GM18507 (cell line): ENCODE measurements at regions not wholly inside any gene's neighbourhood (a gene's known extent, or its start where the extent isn't known, plus 50 kb on each side); places are given as distances from the start of the nearest gene placed in this dataset.
"Not testable (repeated sequence)": the region's sequence is repeated elsewhere in the genome, so short reads cannot be mapped to it uniquely, and the experiment has no call there.

Source experiments
- DNase-seq: peaks from one replicate; pipeline ENCODE4 v3.0.0; 2011; ENCODE audit warnings: low read depth; ENCODE audit not compliant: insufficient read length; ENCODE audit errors: extremely low spot score
- FAIRE-seq: peaks from 2 replicates; lab custom pipeline; 2011; peaks lifted over from hg19 to GRCh38; lab: Jason Lieb, UNC

GRCh38 chr4:43089730-43090129 lies 197.2 kb downstream of the GRXCR1 start:
- FAIRE-seq, result no peak

GRCh38 chr4:43103048-43103447 lies 210.5 kb downstream of the GRXCR1 start:
- FAIRE-seq, result no peak
- DNase-seq, result no peak

More at GRCh38 chr4:43089730-43090129, 197.2 kb downstream of the GRXCR1 start:
- DNase-seq, result no peak

GRCh38 chr4:43112139-43112538 lies 219.6 kb downstream of the GRXCR1 start:
- no peak for FAIRE-seq
- DNase-seq, result no peak

GRCh38 chr4:43113196-43113595 lies 220.7 kb downstream of the GRXCR1 start:
- FAIRE-seq, result no peak

GRCh38 chr4:43126595-43126994 lies 234.1 kb downstream of the GRXCR1 start:
- FAIRE-seq (no peak), DNase-seq (no peak)

More at GRCh38 chr4:43113196-43113595, 220.7 kb downstream of the GRXCR1 start:
- no peak for DNase-seq

- no peak for FAIRE-seq
- no peak for DNase-seq
Measured at GRCh38 chr4:43130228-43131021, 237.9 kb downstream of the GRXCR1 start.

GRCh38 chr4:43132010-43132582 lies 239.6 kb downstream of the GRXCR1 start:
- peak; percentile 15 for DNase-seq
- peak; percentile 86 for FAIRE-seq

GRCh38 chr4:43133566-43133965 lies 241.1 kb downstream of the GRXCR1 start:
- DNase-seq (no peak), FAIRE-seq (no peak)

- FAIRE-seq, result no peak
- no peak for DNase-seq
Measured at GRCh38 chr4:43136752-43137151, 244.2 kb downstream of the GRXCR1 start.

- FAIRE-seq (no peak), DNase-seq (no peak)
Measured at GRCh38 chr4:43146198-43146597, 253.7 kb downstream of the GRXCR1 start.

GRCh38 chr4:43148481-43148880 lies 256.0 kb downstream of the GRXCR1 start:
- FAIRE-seq, result no peak
- DNase-seq, result no peak

GRCh38 chr4:43163101-43163792 lies 270.7 kb downstream of the GRXCR1 start:
- DNase-seq, result no peak
- FAIRE-seq, result peak; percentile 12

- DNase-seq (no peak), FAIRE-seq (no peak)
Measured at GRCh38 chr4:43189741-43190140, 297.2 kb downstream of the GRXCR1 start.

- FAIRE-seq, result not testable (repeated sequence)
Measured at GRCh38 chr4:43212576-43212975, 320.1 kb downstream of the GRXCR1 start.

GRCh38 chr4:43223820-43224219 lies 331.3 kb downstream of the GRXCR1 start:
- DNase-seq, result no peak
- FAIRE-seq, result no peak

More at GRCh38 chr4:43212576-43212975, 320.1 kb downstream of the GRXCR1 start:
- DNase-seq, result not testable (repeated sequence)

- no peak for FAIRE-seq
- no peak for DNase-seq
Measured at GRCh38 chr4:43224559-43224958, 332.0 kb downstream of the GRXCR1 start.

GRCh38 chr4:43233321-43233720 lies 340.8 kb downstream of the GRXCR1 start:
- DNase-seq, result no peak
- FAIRE-seq, result no peak

GRCh38 chr4:43234626-43235415 lies 342.3 kb downstream of the GRXCR1 start:
- no peak for DNase-seq

GRCh38 chr4:43238008-43238407 lies 345.5 kb downstream of the GRXCR1 start:
- FAIRE-seq (no peak), DNase-seq (no peak)

More at GRCh38 chr4:43234626-43235415, 342.3 kb downstream of the GRXCR1 start:
- no peak for FAIRE-seq

- FAIRE-seq, result no peak
- no peak for DNase-seq
Measured at GRCh38 chr4:43238585-43238984, 346.1 kb downstream of the GRXCR1 start.
